NCI-H2196 (cell line): ENCODE measurements at regions not wholly inside any gene's neighbourhood (a gene's known extent, or its start where the extent isn't known, plus 50 kb on each side); places are given as distances from the start of the nearest gene placed in this dataset.
A peak's percentile ranks its signal among the peaks of the same experiment; 100 is the strongest.

Experiments
- DNase-seq: peaks from one replicate; lab custom pipeline; 2025; ENCODE audit not compliant: unreplicated experiment; lab: John Stamatoyannopoulos, UW

DNA sequence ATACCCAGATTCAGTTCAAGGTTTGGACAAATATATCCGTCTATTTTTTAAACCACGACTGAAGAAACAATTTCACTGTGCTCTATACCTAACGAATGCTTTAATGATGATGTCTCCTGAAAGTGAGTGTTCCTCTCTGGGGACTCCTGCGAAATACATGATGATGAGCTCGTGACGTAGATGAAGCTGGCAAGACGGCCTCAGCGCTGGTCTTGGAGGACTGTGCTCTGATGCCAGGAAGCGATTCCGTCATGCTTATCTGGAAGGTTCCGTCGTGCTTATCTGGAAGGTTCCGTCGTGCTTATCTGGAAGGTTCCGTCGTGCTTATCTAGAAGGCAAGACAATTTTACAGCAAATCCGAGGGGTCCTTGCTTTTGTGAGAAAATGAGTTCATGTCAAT is 250.8 kb upstream of the IRX2 start:
- no peak for DNase-seq

DNA sequence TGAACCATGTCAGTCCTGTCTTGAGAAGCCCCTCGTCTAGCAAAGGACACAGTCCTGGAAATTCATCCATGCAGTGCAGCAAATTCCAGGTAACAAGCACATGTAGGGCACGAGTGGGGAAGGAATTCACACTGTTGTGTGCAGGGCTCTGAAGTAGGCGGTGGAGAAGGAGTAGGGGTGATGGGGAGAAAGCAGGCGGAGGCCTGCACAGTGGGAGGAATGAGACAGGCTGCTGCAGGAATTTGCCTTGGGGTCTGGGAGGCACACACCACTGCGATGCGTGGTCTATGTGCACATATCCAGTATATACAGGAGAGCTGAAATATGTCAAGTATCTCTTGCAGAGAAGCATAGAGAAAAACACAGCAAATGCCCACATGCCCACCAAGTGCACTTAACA is 249.2 kb upstream of the IRX2 start:
- DNase-seq, result no peak

DNA sequence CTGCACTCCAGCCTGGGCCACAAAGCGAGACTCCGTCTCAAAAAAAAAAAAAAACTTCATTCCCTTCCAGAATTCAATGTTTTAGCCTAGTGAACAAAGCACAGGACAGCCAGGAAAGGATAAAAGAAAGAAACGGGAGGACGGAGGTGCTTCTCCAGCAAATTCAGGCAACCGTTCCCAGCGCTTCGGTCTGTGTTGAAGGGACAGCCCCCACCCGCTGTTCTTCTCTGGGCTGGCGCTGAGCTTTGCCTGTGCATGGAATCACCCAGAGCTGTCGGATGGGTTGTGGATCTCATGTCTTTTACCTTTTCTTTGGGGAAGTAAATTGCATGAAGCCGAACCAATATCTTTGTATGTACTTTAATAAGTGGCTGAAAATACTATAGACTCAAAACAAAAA is 248.4 kb upstream of the IRX2 start:
- DNase-seq, result no peak

DNA sequence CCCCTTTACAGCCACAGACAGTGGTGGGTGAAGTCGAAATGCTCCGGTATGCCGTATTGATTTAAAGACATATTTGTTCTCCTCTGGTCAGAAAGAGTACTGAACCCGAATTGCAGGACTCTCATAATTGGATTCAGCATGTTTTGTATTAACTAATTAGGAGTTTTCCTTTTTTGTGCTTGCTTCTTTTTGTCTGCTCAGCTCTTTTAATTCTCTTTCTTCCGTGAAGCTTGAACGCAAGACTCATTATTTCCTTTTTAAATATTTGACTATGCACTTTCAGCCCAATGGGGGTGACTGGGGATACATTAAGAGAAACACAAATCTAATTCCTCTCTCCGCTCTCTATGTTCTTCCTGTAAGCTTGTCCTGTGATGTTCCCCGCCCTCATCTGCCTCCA is 246.6 kb upstream of the IRX2 start:
- no peak for DNase-seq

DNA sequence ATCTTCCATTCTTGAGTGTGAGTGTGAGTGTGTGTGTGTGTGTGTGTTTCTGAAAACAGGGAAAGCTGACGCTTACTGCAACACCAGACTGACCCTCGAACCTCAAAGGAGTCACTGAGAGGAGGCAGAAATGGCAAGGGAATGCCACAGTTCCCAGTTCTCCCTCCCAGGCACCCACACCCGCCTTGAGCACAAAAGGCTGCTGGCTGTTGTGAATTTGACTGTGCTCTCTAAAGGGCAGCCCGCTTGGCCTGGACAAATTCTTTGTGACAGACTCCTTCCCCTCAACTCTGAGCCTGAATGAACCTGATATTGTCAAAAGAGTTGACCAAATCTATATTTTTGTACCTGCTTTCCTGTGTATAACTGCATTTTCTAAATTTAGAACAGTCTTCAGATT is 245.7 kb upstream of the IRX2 start:
- no peak for DNase-seq

DNA sequence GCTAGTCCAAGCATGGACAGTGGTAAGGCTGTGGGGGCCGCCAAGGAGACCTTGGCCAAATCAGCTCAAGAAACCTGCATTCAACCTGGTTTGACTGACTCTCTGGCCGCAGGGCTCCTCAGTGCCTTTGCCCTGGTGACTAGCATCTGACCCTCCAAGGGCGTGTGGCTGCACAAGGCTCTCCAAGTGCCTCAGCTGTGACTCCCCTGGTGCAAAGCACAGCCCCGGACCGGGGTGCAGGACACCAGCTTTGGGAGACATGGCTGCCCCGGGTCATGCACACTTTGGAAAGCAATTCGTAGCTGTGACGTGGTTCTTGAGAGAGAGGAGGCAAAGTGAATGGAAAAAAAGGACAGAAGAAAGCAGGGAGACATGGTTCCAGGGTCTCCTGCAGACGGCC is 245.2 kb upstream of the IRX2 start:
- no peak for DNase-seq

DNA sequence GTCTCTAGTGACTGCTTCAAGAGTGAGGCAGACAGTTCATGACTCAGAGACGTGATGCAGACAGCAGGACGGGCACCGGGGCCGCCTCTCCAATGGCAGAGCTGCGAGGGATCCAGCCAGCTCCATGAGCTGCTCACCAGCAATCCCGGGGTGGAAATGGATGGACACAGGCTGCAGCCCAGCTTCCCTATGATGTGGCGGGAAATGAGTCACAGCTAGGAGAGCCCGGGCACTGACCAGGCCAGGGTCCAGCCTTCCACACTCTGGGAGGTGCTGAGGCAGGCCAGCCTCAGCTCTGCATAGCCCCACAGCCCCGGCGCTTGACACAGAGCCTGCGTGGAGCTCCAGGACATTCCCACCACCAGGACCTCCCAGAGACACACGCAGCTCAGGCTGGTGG is 244.8 kb upstream of the IRX2 start:
- DNase-seq, result no peak

DNA sequence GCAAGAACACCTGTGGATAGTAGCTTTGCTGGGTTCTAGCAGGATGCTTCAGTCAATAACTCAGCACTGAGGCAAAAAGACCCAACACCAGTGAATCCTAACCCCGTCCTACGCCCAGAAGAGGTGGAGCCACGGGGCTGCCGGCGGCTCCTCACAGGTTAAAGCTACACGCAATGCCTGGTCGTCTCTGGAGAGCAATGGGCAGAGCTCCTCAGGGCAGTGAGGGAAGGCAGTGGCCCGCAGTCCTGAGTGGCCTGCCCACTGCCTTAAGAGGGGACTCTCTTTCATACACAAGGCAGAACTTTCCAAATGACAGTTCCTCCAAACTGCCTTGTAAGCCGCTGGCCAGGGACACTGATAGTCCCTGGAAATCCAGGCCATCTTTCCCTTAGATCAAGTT is 244.2 kb upstream of the IRX2 start:
- DNase-seq, result no peak

DNA sequence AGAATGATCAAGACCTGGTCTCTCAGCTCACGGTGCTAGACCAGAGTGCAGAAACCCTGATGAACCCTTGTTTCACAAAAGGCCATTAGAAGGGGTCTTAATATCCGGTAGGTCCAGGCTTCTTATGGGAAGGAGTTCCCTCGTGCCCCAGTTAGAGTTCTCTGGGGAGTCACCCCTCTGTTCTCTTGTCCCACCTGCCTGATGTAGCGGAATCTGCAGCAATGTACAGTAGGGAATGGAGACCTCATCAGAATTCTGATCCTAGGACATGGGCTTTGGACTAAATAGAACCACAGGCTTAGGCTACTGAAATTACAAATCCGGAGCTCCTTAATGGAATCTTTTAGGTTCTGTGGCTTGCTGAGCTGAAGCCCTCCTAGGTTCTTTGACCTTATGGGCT is 243.6 kb upstream of the IRX2 start:
- no peak for DNase-seq

DNA sequence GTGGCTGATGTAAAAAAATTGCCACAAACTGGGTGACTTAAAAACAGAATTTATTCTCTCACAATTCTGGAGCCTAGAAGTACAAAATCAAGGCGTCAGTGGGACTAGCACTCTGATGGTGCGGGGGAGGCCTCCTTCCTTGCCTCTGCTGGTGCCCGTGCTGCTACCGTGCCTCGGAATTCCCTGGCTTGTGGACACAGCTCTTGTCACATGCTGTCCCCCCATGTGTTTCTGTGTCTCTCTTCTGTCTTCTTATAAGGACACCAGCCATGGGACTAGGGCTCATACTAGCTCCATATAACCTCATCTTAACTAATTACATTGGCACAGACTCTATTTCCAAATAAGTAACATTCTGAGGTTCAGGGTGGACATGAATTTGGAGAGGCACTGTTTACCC is 242.3 kb upstream of the IRX2 start:
- DNase-seq, result no peak

DNA sequence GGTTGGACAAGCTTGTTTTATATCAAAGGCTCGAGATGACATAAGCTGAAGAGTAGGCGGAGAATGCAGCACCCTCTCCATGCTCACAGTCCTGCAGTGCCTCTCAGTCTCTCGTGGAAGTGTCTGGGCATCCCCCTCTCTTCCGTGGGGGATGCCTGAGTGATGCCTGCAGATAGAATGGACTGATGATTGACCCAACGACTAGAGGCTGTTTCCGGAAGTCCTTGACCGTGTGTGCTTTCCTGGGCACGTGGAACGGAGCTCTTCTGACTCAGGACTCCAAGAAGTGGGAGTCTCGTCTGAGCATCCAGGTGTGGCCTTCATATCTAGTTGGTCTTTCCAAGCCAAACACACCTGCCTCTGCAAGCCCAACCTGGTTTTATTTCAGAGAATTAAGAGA is 241.8 kb upstream of the IRX2 start:
- DNase-seq, result no peak

DNA sequence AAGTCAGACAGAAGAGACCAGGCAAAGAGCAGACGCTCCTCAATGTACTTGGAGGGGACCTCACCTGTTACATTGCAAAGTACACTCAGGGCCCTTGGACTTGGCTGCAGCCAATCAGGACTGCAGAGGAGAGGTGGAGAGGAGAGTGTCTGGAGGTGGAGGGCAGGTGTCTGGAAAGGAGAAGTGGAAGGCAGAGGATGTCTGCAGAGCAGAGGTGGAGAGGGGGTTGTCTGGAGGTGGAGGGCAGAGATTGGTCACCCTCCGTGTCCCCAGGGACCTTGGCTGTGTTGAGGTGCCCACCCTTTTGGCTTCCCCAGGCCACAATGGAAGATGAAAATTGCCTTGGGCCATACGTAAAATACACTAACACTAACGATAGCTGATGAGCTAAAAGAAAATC is 241.3 kb upstream of the IRX2 start:
- no peak for DNase-seq

DNA sequence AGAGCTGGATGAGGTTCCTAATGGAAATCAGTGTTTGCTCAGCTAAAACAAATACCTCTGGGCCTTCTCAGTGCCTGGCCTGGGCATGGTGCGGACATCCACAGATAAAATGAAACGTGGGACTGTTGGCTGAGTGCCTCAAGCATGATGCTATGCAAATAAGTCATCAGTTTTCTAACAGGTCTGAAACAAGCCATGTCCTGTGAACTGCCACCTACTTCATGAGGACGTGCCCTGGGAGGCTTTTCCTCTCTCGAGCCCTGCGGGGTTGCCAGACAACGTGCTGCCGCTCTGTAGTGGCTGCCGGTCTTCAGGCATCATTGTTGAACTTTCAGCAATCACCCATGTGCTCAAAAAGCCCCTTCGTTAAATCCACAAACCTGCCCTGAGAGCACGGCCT is 240.4 kb upstream of the IRX2 start:
- peak; percentile 10 for DNase-seq

DNA sequence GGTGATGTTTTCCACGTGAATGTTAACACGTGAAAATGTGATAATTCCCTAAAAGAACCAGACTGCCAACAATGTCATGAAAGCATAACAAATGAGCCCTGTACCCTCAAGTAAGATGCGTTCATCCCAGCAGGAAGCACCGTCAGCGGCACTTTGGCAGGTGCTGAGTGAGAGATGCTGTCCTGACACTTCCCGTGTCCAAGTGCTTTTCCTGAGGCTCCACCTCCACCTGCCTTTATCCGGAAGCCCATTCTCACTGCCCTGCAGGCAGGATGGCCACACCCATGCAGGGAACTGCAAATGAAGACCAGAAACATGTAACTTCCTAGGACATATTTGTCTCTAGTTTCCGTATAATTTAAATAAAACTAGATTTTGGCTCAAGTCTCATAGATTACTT is 238.0 kb upstream of the IRX2 start:
- DNase-seq, result no peak

DNA sequence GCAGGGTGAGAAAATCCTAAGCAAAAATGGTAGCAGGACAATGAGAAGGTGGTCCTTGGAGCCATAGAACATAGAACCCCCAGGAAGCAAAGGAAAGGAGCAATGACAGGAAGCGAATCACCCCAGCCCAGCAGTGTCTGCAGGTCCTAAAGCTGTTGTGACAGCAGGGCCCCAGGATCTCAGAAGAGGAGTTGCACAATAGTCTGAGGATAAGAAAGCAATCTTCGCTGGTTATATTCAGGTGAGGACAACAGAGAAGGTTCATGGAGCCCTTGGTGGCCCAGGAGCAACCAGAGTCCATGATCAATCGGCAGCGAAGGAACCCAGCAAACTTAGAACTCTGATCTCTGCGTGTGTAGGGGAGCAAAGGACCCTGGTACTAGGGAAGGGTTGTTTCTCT is 234.8 kb upstream of the IRX2 start:
- DNase-seq, result no peak

DNA sequence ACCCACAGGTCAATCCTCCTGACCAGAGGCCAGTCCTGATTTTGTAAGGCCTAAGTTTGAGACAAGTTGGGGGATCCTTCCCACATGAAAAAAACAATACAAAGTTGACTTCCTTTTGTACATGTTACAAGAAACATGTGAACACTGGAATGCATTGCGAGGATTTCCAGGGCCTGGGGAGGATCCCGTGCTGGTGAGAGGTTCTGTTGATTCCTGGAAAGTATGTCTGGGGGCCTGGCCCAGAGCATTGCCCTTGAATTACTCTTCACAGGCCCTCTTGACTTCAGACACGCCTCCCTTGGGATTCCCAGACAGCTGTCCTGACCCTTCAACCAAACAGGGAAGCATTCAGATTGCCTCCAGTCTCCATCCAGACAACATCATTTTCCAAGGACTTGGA is 234.2 kb upstream of the IRX2 start:
- DNase-seq, result no peak

DNA sequence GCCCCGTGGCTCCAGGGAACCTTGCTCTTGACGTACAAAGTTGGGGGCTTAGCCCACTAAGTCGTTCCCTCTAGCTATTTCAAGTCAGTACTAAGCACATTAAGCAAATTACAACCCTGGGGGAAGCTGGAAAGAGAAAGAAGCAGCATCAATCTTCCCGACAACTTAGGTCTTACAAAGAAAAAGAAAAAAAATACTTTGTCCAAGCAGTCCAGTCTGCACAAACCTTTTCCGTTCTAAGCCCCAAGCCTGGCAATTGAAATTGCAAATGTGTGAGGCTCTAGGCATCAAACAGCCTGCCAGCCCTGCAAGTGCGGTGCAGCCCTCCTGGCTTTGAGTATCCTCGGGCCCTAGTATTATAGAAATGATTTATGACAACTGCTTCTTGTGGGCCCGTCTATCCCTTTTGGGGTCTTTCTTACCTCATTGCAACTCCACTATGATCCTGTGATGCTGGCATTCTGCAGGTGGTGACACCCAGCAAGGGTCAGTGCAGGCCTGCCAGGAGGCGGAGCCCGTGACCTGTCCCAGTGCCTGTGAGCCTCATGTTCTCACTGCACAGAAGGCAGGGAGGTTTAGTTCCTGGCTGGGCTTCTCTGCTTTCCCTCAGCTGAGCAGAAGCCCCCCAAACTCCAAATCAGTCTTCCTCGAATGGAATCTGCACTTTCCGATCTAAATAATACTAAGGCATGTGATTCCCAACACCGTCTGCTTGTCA is 232.3 kb upstream of the IRX2 start:
- DNase-seq, result no peak

DNA sequence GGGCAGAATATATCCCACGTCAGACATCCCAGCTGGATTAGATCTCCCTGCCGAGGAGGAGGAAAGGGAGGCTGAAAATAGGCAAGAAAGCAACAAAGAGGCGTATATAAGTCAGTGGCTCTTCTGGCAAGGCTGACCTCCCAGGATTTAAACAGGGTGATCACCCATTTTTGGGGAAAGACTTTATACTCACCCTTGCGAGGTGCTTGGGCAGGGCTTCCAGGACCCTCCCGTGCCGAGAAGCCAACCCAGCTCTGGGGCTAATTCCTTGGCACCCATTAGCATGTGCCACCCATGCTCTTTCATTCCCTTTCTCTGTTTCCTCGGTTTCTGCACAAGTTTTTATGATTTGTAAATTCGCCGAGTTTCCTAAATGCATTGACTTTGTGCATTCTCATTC is 230.2 kb upstream of the IRX2 start:
- DNase-seq, result no peak

DNA sequence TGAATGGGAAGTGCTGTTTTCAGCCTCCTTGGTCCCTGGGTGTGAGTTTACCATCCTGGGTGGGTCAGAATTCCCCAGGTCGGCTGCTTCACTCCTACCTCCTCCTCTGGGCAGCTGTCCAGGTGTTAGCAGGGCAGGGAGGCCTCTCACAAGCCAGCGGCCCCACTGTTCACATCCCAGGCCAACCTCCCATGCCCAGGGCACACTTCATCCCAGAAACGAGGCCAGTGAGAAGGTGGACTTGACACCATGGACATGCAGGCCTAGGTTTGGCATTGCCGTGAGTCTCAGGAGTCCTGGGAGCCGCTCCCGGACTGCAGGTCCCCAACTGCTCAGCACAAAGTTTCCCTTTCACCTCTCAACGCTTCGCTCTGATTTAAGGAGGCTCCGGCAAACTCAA is 229.6 kb upstream of the IRX2 start:
- DNase-seq, result no peak

DNA sequence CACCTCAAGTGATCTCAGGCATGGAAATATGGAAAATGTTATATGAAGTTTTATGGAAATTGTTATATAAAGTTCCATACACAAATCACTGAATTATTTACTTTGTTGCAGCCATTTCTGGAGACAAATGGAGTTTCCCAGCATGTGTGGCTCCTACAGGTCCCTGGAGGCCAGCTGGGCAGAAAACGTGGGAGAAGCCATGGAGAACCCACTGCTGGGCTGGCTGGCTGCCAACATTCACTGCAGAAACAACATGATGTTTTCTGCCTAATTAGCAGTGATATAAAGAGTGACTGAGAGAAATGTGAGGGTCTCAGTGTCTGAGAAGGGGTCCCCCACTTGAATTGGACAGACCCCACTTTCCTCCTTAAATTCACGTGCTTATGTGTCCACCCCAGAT is 208.8 kb upstream of the IRX2 start:
- no peak for DNase-seq

DNA sequence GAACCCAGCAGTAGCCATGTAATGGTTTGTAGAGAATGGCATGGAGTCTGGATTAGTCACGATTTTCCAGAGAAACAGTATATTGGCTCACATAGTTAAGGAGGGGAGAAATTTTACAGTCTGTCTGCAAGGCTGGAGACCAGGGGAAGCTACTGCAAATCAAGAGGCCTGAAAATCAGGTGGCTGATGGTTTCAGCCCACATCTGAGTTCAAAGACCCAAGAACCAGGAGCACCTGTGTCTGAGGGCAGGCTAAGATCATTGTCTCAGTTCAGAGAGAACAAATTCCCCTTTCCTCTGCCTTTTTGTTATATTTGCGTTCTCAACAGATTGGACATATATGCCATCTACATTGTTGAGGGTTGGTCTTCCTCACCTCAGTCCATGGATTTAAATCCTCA is 207.5 kb upstream of the IRX2 start:
- no peak for DNase-seq

DNA sequence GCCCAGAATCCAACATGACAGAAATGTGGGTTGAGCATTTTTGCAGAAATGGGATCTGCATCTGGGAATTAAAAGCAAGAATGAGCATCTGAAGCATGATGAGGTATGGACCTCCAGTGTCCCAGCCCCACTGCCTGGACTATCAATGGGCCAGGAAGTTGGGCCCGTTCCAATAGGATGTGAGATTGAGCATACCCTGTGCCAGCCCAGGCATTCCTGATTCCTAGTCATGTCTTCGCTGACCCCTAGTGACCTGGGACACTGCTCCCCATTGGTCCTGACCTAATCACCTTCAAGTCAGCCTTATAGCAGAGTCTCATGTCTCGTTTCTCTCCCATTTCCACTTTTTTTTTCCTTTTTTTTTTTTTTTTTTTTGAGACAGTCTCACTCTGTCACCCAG is 197.4 kb upstream of the IRX2 start:
- DNase-seq, result no peak

DNA sequence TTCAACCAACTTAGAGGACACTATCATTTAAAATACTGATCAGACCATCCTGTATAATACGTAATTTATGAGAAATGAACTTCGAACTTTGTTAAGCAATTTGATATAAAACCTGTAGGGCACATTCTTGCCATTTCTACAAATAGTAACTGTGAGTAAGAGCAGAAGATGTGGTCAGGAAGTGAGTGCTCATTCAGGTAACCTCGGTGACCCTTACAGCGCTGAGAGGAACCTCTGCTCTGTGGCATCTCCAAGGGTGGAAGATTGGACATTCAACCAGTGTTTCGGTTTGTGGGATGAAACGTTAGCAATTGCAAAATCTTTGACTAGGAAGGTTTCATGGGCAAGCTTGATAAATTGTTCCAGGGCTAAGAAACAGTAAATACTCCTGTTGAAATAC is 194.8 kb upstream of the IRX2 start:
- no peak for DNase-seq

DNA sequence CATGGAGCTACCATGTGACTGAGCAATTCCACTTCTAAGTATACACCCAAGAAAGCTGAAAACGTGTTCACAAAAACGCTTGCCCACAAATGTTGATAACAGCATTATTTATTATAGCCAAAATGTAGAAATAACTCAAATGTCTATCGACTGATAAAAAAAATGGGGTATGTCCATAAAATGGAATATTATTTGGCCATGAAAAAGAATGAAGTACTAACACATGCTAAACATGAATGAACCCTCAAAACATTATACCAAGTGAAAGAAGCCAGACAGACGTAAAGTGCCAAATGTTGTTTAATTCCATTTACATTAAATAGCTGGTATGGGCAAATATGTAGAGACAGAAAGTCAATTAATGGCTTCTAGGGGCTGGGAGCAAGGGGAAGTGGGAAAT is 184.9 kb upstream of the IRX2 start:
- no peak for DNase-seq
